ENCODE measurements at regions not wholly inside any gene's neighbourhood (a gene's known extent, or its start where the extent isn't known, plus 50 kb on each side); places are given as distances from the start of the nearest gene placed in this dataset.

DNA sequence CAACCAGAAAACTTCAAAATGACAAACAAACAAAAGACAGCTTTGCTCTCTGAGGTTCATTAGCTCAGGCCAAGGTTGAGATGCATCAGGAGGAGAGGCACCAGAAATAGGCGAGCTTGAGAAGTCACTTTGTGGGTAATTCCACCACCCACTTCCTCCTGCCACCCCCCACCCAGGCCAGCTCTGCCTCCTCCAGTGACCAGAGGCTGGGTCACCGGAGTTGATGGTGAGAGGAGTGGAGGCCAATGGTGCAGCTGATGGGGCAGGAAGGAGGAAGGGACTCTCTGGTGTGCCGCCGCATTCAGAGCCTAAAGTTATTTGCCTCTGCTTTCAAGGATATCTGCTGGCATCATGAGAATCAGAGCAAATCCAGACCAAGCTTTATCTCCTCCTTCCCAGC is 73.8 kb upstream of the ASTN2 start:
- Histone ChIP-seq H3K4me2 (ENCODE audit: control insufficient read depth, insufficient read depth) (no peak overlapping the region), H3K4me1 (ENCODE audit: control insufficient read depth, insufficient read depth, low read length) (no peaks in the 10 kb centered on the region), H3K36me3 (ENCODE audit: control insufficient read depth in 2 of 2, insufficient read depth in 2 of 2, low read length in 1 of 2) (no peaks in the 10 kb centered on the region), H3K79me2 (ENCODE audit: control insufficient read depth, insufficient read depth, low read length) (no peaks in the 10 kb centered on the region), H3K9me3 (replicated peaks; ENCODE audit: control insufficient read depth, insufficient read depth, low read length) (no peaks in the 10 kb centered on the region), H3K4me3 (no peak overlapping the region), H4K20me1 (ENCODE audit: control insufficient read depth, insufficient read depth) (no peaks in the 10 kb centered on the region), H2AFZ (ENCODE audit: control insufficient read depth, low read depth, low read length) (no peak overlapping the region), H3K27ac (ENCODE audit: control insufficient read depth, insufficient read depth) (no peak overlapping the region), H3K9ac (ENCODE audit: control insufficient read depth, insufficient read depth, low read length) (no peak overlapping the region), H3K27me3 (replicated peaks in 1 of 2; ENCODE audit: control insufficient read depth in 2 of 2, insufficient read depth in 2 of 2, low read length in 1 of 2) (no peaks in the 10 kb centered on the region)
- TF ChIP-seq RCOR1 (conservative IDR thresholded peaks at IDR 0.05; ENCODE audit: low read depth, low read length) (no peak), WRNIP1 (IDR thresholded peaks at IDR 0.05; ENCODE audit: borderline replicate concordance, low read depth, low read length) (no peak), IRF4 (IDR thresholded peaks at IDR 0.05; ENCODE audit: low read depth, low read length) (no peak), MYC (IDR thresholded peaks at IDR 0.05; ENCODE audit: insufficient read depth, insufficient read length, insufficient replicate concordance, low read length, severe bottlenecking) (no peak), GATAD2B (conservative IDR thresholded peaks at IDR 0.05; ENCODE audit: low read depth) (no peak), MYB (IDR thresholded peaks at IDR 0.05; ENCODE audit: borderline replicate concordance, low read depth, low read length) (no peak), CREM (IDR thresholded peaks at IDR 0.05; ENCODE audit: low read depth) (no peak), EGR1 (IDR thresholded peaks at IDR 0.05; ENCODE audit: borderline replicate concordance in 1 of 2, low read depth in 2 of 2, low read length in 2 of 2) (no peak), BHLHE40 (IDR thresholded peaks at IDR 0.05; ENCODE audit: borderline replicate concordance in 1 of 2, low read depth in 2 of 2, low read length in 1 of 2) (no peak), KAT2A (conservative IDR thresholded peaks at IDR 0.05; ENCODE audit: control insufficient read depth, low read depth, low read length) (no peak)
- TF ChIP-seq, protein P1, sequence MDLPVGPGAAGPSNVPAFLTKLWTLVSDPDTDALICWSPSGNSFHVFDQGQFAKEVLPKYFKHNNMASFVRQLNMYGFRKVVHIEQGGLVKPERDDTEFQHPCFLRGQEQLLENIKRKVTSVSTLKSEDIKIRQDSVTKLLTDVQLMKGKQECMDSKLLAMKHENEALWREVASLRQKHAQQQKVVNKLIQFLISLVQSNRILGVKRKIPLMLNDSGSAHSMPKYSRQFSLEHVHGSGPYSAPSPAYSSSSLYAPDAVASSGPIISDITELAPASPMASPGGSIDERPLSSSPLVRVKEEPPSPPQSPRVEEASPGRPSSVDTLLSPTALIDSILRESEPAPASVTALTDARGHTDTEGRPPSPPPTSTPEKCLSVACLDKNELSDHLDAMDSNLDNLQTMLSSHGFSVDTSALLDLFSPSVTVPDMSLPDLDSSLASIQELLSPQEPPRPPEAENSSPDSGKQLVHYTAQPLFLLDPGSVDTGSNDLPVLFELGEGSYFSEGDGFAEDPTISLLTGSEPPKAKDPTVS (IDR thresholded peaks at IDR 0.05; ENCODE audit: low read depth, low read length), result no peak
- TF ChIP-seq, protein P2, sequence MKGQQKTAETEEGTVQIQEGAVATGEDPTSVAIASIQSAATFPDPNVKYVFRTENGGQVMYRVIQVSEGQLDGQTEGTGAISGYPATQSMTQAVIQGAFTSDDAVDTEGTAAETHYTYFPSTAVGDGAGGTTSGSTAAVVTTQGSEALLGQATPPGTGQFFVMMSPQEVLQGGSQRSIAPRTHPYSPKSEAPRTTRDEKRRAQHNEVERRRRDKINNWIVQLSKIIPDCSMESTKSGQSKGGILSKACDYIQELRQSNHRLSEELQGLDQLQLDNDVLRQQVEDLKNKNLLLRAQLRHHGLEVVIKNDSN (IDR thresholded peaks at IDR 0.05; ENCODE audit: borderline replicate concordance, extremely low read length, insufficient read depth, low read depth, low read length), result no peak
- WGBS (ENCODE audit: insufficient coverage, insufficient replicate concordance, low lambda C conversion rate, missing lambda C conversion rate), result 45% methylated on average over 4 of the region's 4 CpGs
- intact Hi-C loops (cut with micrococcal nuclease; ENCODE audit: unreplicated experiment) (no loop called here), in situ Hi-C loops (cut with MboI) (no loop called here)
- DNase-seq (ENCODE audit: low read depth, low spot score) (no peak), ATAC-seq (no peak), FAIRE-seq (no peak)
- no TSS peak for BruUV-seq (replicated peaks)
- RAD21 ChIA-PET (ENCODE audit: unreplicated experiment), result interaction anchor here (0.7 to 1.1 kb wide), 3 partner anchors 67 to 534 kb away, joined by 3 to 4 read pairs (median 3); no protein-coding TSS in a partner anchor
- SMC1A ChIA-PET (ENCODE audit: uncharacterized antibody, unreplicated experiment), result interaction anchor here (1.6 kb wide), 1 partner anchor 10 kb away, joined by 4 read pairs; no protein-coding TSS in a partner anchor
- POLR2A ChIA-PET, result interaction anchor here (0.5 kb wide), 1 partner anchor 752 kb away, joined by 3 read pairs; no protein-coding TSS in a partner anchor
- CTCF ChIA-PET, result interaction anchor here (0.7 to 2.7 kb wide), 2 partner anchors 68 to 1290 kb away, joined by 3 to 29 read pairs; no protein-coding TSS in a partner anchor
